Anterior cingulate cortex (tissue), 58 donors: ENCODE measurements at regions not wholly inside any gene's neighbourhood (a gene's known extent, or its start where the extent isn't known, plus 50 kb on each side); places are given as distances from the start of the nearest gene placed in this dataset.

Source experiments
- DNase-seq, 58 donors: peaks; one replicate each; lab custom pipeline; 2025; lab: John Stamatoyannopoulos, UW

GRCh38 chr13:47110141-47110540 lies 213.3 kb upstream of the HTR2A start:
- no peak for DNase-seq

GRCh38 chr13:47109028-47109427 lies 212.2 kb upstream of the HTR2A start:
- no peak for DNase-seq

- no peak for DNase-seq
Measured at GRCh38 chr13:47100214-47100853, 203.5 kb upstream of the HTR2A start.

GRCh38 chr13:47094734-47095434 lies 198.0 kb upstream of the HTR2A start:
- no peak for DNase-seq

- DNase-seq = no peak
Measured at GRCh38 chr13:47092202-47092601, 195.3 kb upstream of the HTR2A start.

GRCh38 chr13:47087841-47088240 lies 191.0 kb upstream of the HTR2A start:
- DNase-seq = no peak

GRCh38 chr13:47087241-47087640 lies 190.4 kb upstream of the HTR2A start:
- no peak for DNase-seq

- no peak for DNase-seq
Measured at GRCh38 chr13:47085346-47085745, 188.5 kb upstream of the HTR2A start.

GRCh38 chr13:47081850-47082249 lies 185.0 kb upstream of the HTR2A start:
- DNase-seq = no peak

GRCh38 chr13:47081246-47081645 lies 184.4 kb upstream of the HTR2A start:
- DNase-seq = peak in 12 of 58 donors; percentile 4 to 48 (median 20)

GRCh38 chr13:47080621-47081020 lies 183.8 kb upstream of the HTR2A start:
- peak in 7 of 58 donors; percentile 1 to 30 (median 10) for DNase-seq

- no peak for DNase-seq
Measured at GRCh38 chr13:47076500-47076899, 179.6 kb upstream of the HTR2A start.

GRCh38 chr13:47069133-47069532 lies 172.3 kb upstream of the HTR2A start:
- DNase-seq = no peak

GRCh38 chr13:47067306-47067705 lies 170.5 kb upstream of the HTR2A start:
- DNase-seq = no peak

- no peak for DNase-seq
Measured at GRCh38 chr13:47066226-47066625, 169.4 kb upstream of the HTR2A start.

GRCh38 chr13:47064381-47064780 lies 167.5 kb upstream of the HTR2A start:
- DNase-seq = no peak

GRCh38 chr13:47049276-47049989 lies 152.6 kb upstream of the HTR2A start:
- DNase-seq = no peak

GRCh38 chr13:47046706-47047105 lies 149.9 kb upstream of the HTR2A start:
- DNase-seq = no peak

GRCh38 chr13:47044842-47045241 lies 148.0 kb upstream of the HTR2A start:
- no peak for DNase-seq

GRCh38 chr13:47039106-47039505 lies 142.3 kb upstream of the HTR2A start:
- no peak for DNase-seq

GRCh38 chr13:47038188-47038587 lies 141.3 kb upstream of the HTR2A start:
- DNase-seq = no peak
